Activated CD8-positive, alpha-beta T cell treated with anti-CD3 and anti-CD28 coated beads, Interleukin-2, amount 10 ng/mL, durations not matched to agents 7 days and 5 days (primary cell): ENCODE measurements at regions not wholly inside any gene's neighbourhood (a gene's known extent, or its start where the extent isn't known, plus 50 kb on each side); places are given as distances from the start of the nearest gene placed in this dataset.

Source experiments
- ATAC-seq: fragments of 150-1000 bp; cut with Tn5 transposase; one replicate; pipeline ENCODE4 v1.10.0; 2021; ENCODE audit warnings: moderate library complexity
- CTCF ChIA-PET: fragments of 350-600 bp; sonication (Branson Sonifier 250); formaldehyde crosslinking; loops from one replicate; lab custom pipeline; 2021; ENCODE audit warnings: antibody characterized with exemption; lab: Charles Lee
- POLR2A ChIA-PET: fragments of 350-600 bp; sonication (Branson Sonifier 250); formaldehyde crosslinking; loops from one replicate; lab custom pipeline; 2021; ENCODE audit warnings: antibody characterized with exemption; lab: Charles Lee
- DNase-seq: peaks from one replicate; pipeline ENCODE4 v3.0.0-alpha.2; 2020
- H3K27ac Mint-ChIP-seq: one replicate; pipeline ENCODE4 v1.8.0; 2021; ENCODE audit warnings: mild to moderate bottlenecking, mixed read lengths
- H3K27me3 Mint-ChIP-seq: one replicate; pipeline ENCODE4 v1.8.0; 2021; ENCODE audit warnings: low read depth, mixed read lengths
- H3K36me3 Mint-ChIP-seq: one replicate; pipeline ENCODE4 v1.8.0; 2021; ENCODE audit warnings: low read depth, mixed read lengths
- H3K4me1 Mint-ChIP-seq: one replicate; pipeline ENCODE4 v1.8.0; 2021; ENCODE audit warnings: low read depth, mixed read lengths
- H3K4me3 Mint-ChIP-seq: one replicate; pipeline ENCODE4 v1.8.0; 2021; ENCODE audit warnings: mild to moderate bottlenecking, mixed read lengths
- H3K9me3 Mint-ChIP-seq: one replicate; pipeline ENCODE4 v1.8.0; 2022; ENCODE audit warnings: mixed read lengths; ENCODE audit not compliant: insufficient read depth

GRCh38 chr2:22361571-22361970 lies 1023.4 kb upstream of the KLHL29 start:
- H3K27me3 Mint-ChIP-seq, result no peaks in the 10 kb centered on the region
- POLR2A ChIA-PET, result no interaction called here
- CTCF ChIA-PET, result no interaction called here
- no peaks in the 10 kb centered on the region for H3K36me3 Mint-ChIP-seq
- H3K9me3 Mint-ChIP-seq, result no peaks in the 10 kb centered on the region
- ATAC-seq (no peak), DNase-seq (no peak)
- no peak overlapping the region for H3K4me3 Mint-ChIP-seq
- no peak overlapping the region for H3K27ac Mint-ChIP-seq
- no peaks in the 10 kb centered on the region for H3K4me1 Mint-ChIP-seq

- CTCF ChIA-PET, result interaction anchor here (0.8 kb wide), 1 partner anchor 20 kb away, joined by 3 read pairs; no protein-coding TSS in a partner anchor
- no peak for ATAC-seq
- DNase-seq, result no peak
- Mint-ChIP-seq H3K36me3 (no peaks in the 10 kb centered on the region), H3K27ac (no peak overlapping the region), H3K9me3 (no peaks in the 10 kb centered on the region), H3K4me1 (no peaks in the 10 kb centered on the region), H3K27me3 (no peaks in the 10 kb centered on the region), H3K4me3 (no peak overlapping the region)
- POLR2A ChIA-PET, result no interaction called here
Observed at GRCh38 chr2:22375096-22375495, 1009.9 kb upstream of the KLHL29 start.

GRCh38 chr2:22377268-22377667 lies 1007.7 kb upstream of the KLHL29 start:
- no peaks in the 10 kb centered on the region for H3K4me1 Mint-ChIP-seq
- DNase-seq, result no peak
- ChIA-PET CTCF (no interaction called here), POLR2A (no interaction called here)
- H3K27ac Mint-ChIP-seq, result no peak overlapping the region
- H3K4me3 Mint-ChIP-seq, result no peak overlapping the region
- H3K36me3 Mint-ChIP-seq, result no peaks in the 10 kb centered on the region
- H3K9me3 Mint-ChIP-seq, result no peaks in the 10 kb centered on the region
- no peak for ATAC-seq
- no peaks in the 10 kb centered on the region for H3K27me3 Mint-ChIP-seq

GRCh38 chr2:22382479-22383169 lies 1002.4 kb upstream of the KLHL29 start:
- no peak overlapping the region for H3K4me3 Mint-ChIP-seq
- no peaks in the 10 kb centered on the region for H3K27me3 Mint-ChIP-seq
- ATAC-seq (no peak), DNase-seq (no peak)
- H3K9me3 Mint-ChIP-seq, result no peaks in the 10 kb centered on the region
- POLR2A ChIA-PET, result no interaction called here
- CTCF ChIA-PET, result no interaction called here
- no peaks in the 10 kb centered on the region for H3K36me3 Mint-ChIP-seq
- H3K27ac Mint-ChIP-seq, result no peak overlapping the region
- H3K4me1 Mint-ChIP-seq, result no peaks in the 10 kb centered on the region

- Mint-ChIP-seq H3K9me3 (no peaks in the 10 kb centered on the region), H3K27me3 (no peaks in the 10 kb centered on the region), H3K4me1 (no peaks in the 10 kb centered on the region), H3K4me3 (no peak overlapping the region), H3K36me3 (no peaks in the 10 kb centered on the region), H3K27ac (no peak overlapping the region)
- CTCF ChIA-PET, result no interaction called here
- POLR2A ChIA-PET, result no interaction called here
- ATAC-seq (no peak), DNase-seq (no peak)
Observed at GRCh38 chr2:22397847-22398246, 987.1 kb upstream of the KLHL29 start.

GRCh38 chr2:22403748-22404147 lies 981.2 kb upstream of the KLHL29 start:
- Mint-ChIP-seq H3K27ac (no peak overlapping the region), H3K27me3 (no peaks in the 10 kb centered on the region), H3K4me1 (no peaks in the 10 kb centered on the region), H3K9me3 (no peaks in the 10 kb centered on the region), H3K36me3 (no peaks in the 10 kb centered on the region), H3K4me3 (no peak overlapping the region)
- no peak for DNase-seq
- ATAC-seq, result no peak
- POLR2A ChIA-PET, result no interaction called here
- CTCF ChIA-PET, result no interaction called here

GRCh38 chr2:22406625-22407024 lies 978.4 kb upstream of the KLHL29 start:
- Mint-ChIP-seq H3K9me3 (no peaks in the 10 kb centered on the region), H3K4me3 (no peak overlapping the region), H3K36me3 (no peaks in the 10 kb centered on the region), H3K27me3 (no peaks in the 10 kb centered on the region), H3K27ac (no peak overlapping the region), H3K4me1 (no peaks in the 10 kb centered on the region)
- DNase-seq (no peak), ATAC-seq (no peak)
- ChIA-PET CTCF (no interaction called here), POLR2A (no interaction called here)

- Mint-ChIP-seq H3K36me3 (no peaks in the 10 kb centered on the region), H3K4me1 (no peaks in the 10 kb centered on the region), H3K27me3 (no peaks in the 10 kb centered on the region), H3K27ac (no peak overlapping the region), H3K4me3 (no peak overlapping the region), H3K9me3 (peaks cover 4% of the 10 kb centered on the region)
- CTCF ChIA-PET, result no interaction called here
- POLR2A ChIA-PET, result no interaction called here
- no peak for ATAC-seq
- no peak for DNase-seq
Observed at GRCh38 chr2:22420076-22420475, 964.9 kb upstream of the KLHL29 start.

GRCh38 chr2:22442051-22442450 lies 942.9 kb upstream of the KLHL29 start:
- Mint-ChIP-seq H3K4me1 (no peaks in the 10 kb centered on the region), H3K36me3 (no peaks in the 10 kb centered on the region), H3K4me3 (no peak overlapping the region), H3K27me3 (no peaks in the 10 kb centered on the region), H3K9me3 (peaks cover 4% of the 10 kb centered on the region), H3K27ac (no peak overlapping the region)
- no peak for DNase-seq
- ChIA-PET POLR2A (no interaction called here), CTCF (no interaction called here)
- no peak for ATAC-seq

GRCh38 chr2:22444281-22444680 lies 940.7 kb upstream of the KLHL29 start:
- Mint-ChIP-seq H3K27ac (no peak overlapping the region), H3K36me3 (no peaks in the 10 kb centered on the region), H3K4me3 (no peak overlapping the region), H3K27me3 (no peaks in the 10 kb centered on the region), H3K4me1 (no peaks in the 10 kb centered on the region), H3K9me3 (no peaks in the 10 kb centered on the region)
- ChIA-PET CTCF (no interaction called here), POLR2A (no interaction called here)
- ATAC-seq, result no peak
- DNase-seq, result no peak

- no peaks in the 10 kb centered on the region for H3K4me1 Mint-ChIP-seq
- DNase-seq (no peak), ATAC-seq (no peak)
- peaks cover 4% of the 10 kb centered on the region for H3K9me3 Mint-ChIP-seq
- H3K4me3 Mint-ChIP-seq, result no peak overlapping the region
- H3K27me3 Mint-ChIP-seq, result no peaks in the 10 kb centered on the region
- H3K27ac Mint-ChIP-seq, result no peak overlapping the region
- ChIA-PET POLR2A (no interaction called here), CTCF (no interaction called here)
- no peaks in the 10 kb centered on the region for H3K36me3 Mint-ChIP-seq
Observed at GRCh38 chr2:22449696-22450095, 935.3 kb upstream of the KLHL29 start.

- H3K36me3 Mint-ChIP-seq, result no peaks in the 10 kb centered on the region
Observed at GRCh38 chr2:22450831-22451230, 934.1 kb upstream of the KLHL29 start.

More at GRCh38 chr2:22450831-22451230, 934.1 kb upstream of the KLHL29 start:
- POLR2A ChIA-PET, result no interaction called here
- H3K27me3 Mint-ChIP-seq, result no peaks in the 10 kb centered on the region
- ATAC-seq (no peak), DNase-seq (no peak)
- H3K9me3 Mint-ChIP-seq, result peaks cover 4% of the 10 kb centered on the region
- CTCF ChIA-PET, result no interaction called here
- H3K27ac Mint-ChIP-seq, result no peak overlapping the region
- no peak overlapping the region for H3K4me3 Mint-ChIP-seq
- no peaks in the 10 kb centered on the region for H3K4me1 Mint-ChIP-seq
